BE2C (cell line): ENCODE measurements at regions not wholly inside any gene's neighbourhood (a gene's known extent, or its start where the extent isn't known, plus 50 kb on each side); places are given as distances from the start of the nearest gene placed in this dataset.

ENCODE experiments used
- DNase-seq: peaks from one replicate; pipeline ENCODE4 v3.0.0-alpha.2; 2020
- H3K27me3 ChIP-seq: fragments of 250-450 bp; sonication (Bioruptor Pico); 2 replicates; pipeline ENCODE4 v1.5.1; 2020; ENCODE audit warnings: mild to moderate bottlenecking
- H3K36me3 ChIP-seq: fragments of 250-450 bp; sonication (Bioruptor Pico); 2 replicates; pipeline ENCODE4 v1.5.1; 2020; ENCODE audit warnings: mild to moderate bottlenecking
- H3K4me1 ChIP-seq: fragments of 250-450 bp; sonication (Bioruptor Pico); 2 replicates; pipeline ENCODE4 v1.5.1; 2020
- H3K4me3 ChIP-seq: 2 replicates; pipeline ENCODE4 v1.5.1; 2011; ENCODE audit warnings: low read depth, low read length
- H3K9me3 ChIP-seq: fragments of 250-450 bp; sonication (Bioruptor Pico); 2 replicates; pipeline ENCODE4 v1.5.1; 2020
- CTCF ChIP-seq: IDR thresholded peaks from 2 replicates; pipeline ENCODE4 v1.5.1; 2012; ENCODE audit warnings: mild to moderate bottlenecking, low read depth, low read length

DNA sequence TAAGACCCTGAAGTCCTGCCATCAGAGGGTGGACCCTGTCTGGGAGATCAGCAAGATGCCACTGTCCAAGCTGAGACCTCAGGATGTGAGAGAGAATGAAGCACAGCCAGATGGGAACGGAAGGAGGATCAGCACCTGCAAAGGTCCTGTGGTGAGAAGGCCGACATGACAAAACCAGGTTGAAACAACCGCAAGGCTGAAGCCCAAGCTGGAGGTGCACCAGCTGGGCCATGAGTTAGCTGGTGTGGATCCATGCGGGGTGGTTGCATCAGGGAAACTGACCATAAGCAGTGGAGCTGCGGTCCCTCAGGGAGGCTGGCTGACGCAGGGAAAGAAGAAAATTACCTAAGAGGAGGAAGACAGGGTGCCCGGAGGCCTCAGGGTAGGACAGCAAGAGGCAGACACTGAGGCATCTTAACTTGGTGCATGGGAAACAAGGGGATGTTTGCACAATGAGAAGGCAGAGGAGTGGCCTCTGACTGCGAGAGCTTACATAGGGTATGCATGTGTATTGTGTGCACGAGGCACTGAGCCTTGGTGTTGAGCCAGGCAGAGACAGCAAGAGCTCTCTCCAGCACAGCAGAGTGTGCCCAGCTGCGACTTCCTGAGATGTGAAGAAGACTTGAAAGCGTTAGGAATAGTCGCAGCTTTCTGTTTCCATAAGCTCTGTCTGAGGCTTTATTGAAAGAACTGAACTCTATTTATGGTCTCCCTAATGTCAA is 497.7 kb downstream of the OCA2 start:
- no peak for DNase-seq
- Histone ChIP-seq H3K27me3 (no peaks in the 10 kb centered on the region), H3K36me3 (no peaks in the 10 kb centered on the region), H3K4me3 (no peak overlapping the region), H3K4me1 (no peaks in the 10 kb centered on the region; the same call in 1 of the 2 replicates), H3K9me3 (no peaks in the 10 kb centered on the region)
- no peak for TF ChIP-seq CTCF

GRCh38 chr15:27599034-27599433 is 500.1 kb downstream of the OCA2 start:
- no peaks in the 10 kb centered on the region for H3K27me3 ChIP-seq

GRCh38 chr15:27598251-27599009 is 500.7 kb downstream of the OCA2 start:
- Histone ChIP-seq H3K9me3 (no peaks in the 10 kb centered on the region), H3K4me3 (no peak overlapping the region), H3K36me3 (no peaks in the 10 kb centered on the region), H3K27me3 (no peaks in the 10 kb centered on the region), H3K4me1 (no peaks in the 10 kb centered on the region; the same call in 1 of the 2 replicates)
- no peak for DNase-seq
- no peak for TF ChIP-seq CTCF

More at GRCh38 chr15:27599034-27599433, 500.1 kb downstream of the OCA2 start:
- Histone ChIP-seq H3K9me3 (no peaks in the 10 kb centered on the region), H3K36me3 (no peaks in the 10 kb centered on the region), H3K4me3 (no peak overlapping the region), H3K4me1 (no peaks in the 10 kb centered on the region; the same call in 1 of the 2 replicates)
- DNase-seq: no peak
- no peak for TF ChIP-seq CTCF

- TF ChIP-seq CTCF: no peak
- H3K27me3 ChIP-seq: no peaks in the 10 kb centered on the region
- no peak overlapping the region for H3K4me3 ChIP-seq
- DNase-seq: no peak
- H3K9me3 ChIP-seq: no peaks in the 10 kb centered on the region
- no peaks in the 10 kb centered on the region for H3K4me1 ChIP-seq
- no peaks in the 10 kb centered on the region for H3K36me3 ChIP-seq
These were observed 503.9 kb downstream of the OCA2 start for GRCh38 chr15:27595211-27595610.

- no peak for DNase-seq
- TF ChIP-seq CTCF: no peak
- Histone ChIP-seq H3K9me3 (no peaks in the 10 kb centered on the region), H3K27me3 (no peaks in the 10 kb centered on the region), H3K36me3 (no peaks in the 10 kb centered on the region), H3K4me1 (no peaks in the 10 kb centered on the region; the same call in 1 of the 2 replicates), H3K4me3 (no peak overlapping the region)
These were observed 506.9 kb downstream of the OCA2 start for GRCh38 chr15:27592036-27592760.
